ENCODE measurements at regions not wholly inside any gene's neighbourhood (a gene's known extent, or its start where the extent isn't known, plus 50 kb on each side); places are given as distances from the start of the nearest gene placed in this dataset.

- TF ChIP-seq CTCF (IDR thresholded peaks at IDR 0.05; ENCODE audit: low read depth, low read length) (no peak), POLR2A (IDR thresholded peaks at IDR 0.05; ENCODE audit: extremely low read depth, insufficient read length) (no peak), MAX (IDR thresholded peaks at IDR 0.05; ENCODE audit: low read depth, low read length) (no peak)
Observed at GRCh38 chr1:21379571-21379970, 60.4 kb upstream of the NBPF3 start.
